NCI-H524 treated with DMSO at 0.1 percent for 48 hours (cell line): ENCODE measurements at regions not wholly inside any gene's neighbourhood (a gene's known extent, or its start where the extent isn't known, plus 50 kb on each side); places are given as distances from the start of the nearest gene placed in this dataset.
"Not testable (repeated sequence)": the region's sequence is repeated elsewhere in the genome, so short reads cannot be mapped to it uniquely, and the experiment has no call there.

Experiments used
- DNase-seq: peaks from one replicate; lab custom pipeline; 2025; lab: John Stamatoyannopoulos, UW

GRCh38 chr5:174916924-174917323, 192.5 kb downstream of the MSX2 start:
- not testable (repeated sequence) for DNase-seq

GRCh38 chr5:174916227-174916626, 191.8 kb downstream of the MSX2 start:
- no peak for DNase-seq

- DNase-seq = no peak
Measured at GRCh38 chr5:174911118-174911517, 186.7 kb downstream of the MSX2 start.

- peak; percentile 20 for DNase-seq
Measured at GRCh38 chr5:174910245-174910737, 185.9 kb downstream of the MSX2 start.

GRCh38 chr5:174903172-174903732, 178.9 kb downstream of the MSX2 start:
- DNase-seq = peak; percentile 55

- DNase-seq = no peak
Measured at GRCh38 chr5:174901336-174901735, 177.0 kb downstream of the MSX2 start.

GRCh38 chr5:174900240-174900865, 176.0 kb downstream of the MSX2 start:
- no peak for DNase-seq

- no peak for DNase-seq
Measured at GRCh38 chr5:174897281-174897950, 173.0 kb downstream of the MSX2 start.

- no peak for DNase-seq
Measured at GRCh38 chr5:174895360-174895759, 171.0 kb downstream of the MSX2 start.

- DNase-seq = no peak
Measured at GRCh38 chr5:174892742-174893141, 168.4 kb downstream of the MSX2 start.

GRCh38 chr5:174880412-174881200, 156.2 kb downstream of the MSX2 start:
- not testable (repeated sequence) for DNase-seq

- no peak for DNase-seq
Measured at GRCh38 chr5:174877987-174878386, 153.6 kb downstream of the MSX2 start.

- no peak for DNase-seq
Measured at GRCh38 chr5:174872271-174872670, 147.9 kb downstream of the MSX2 start.

GRCh38 chr5:174852143-174852542, 127.8 kb downstream of the MSX2 start:
- no peak for DNase-seq

GRCh38 chr5:174850565-174851169, 126.3 kb downstream of the MSX2 start:
- no peak for DNase-seq

GRCh38 chr5:174849426-174849825, 125.0 kb downstream of the MSX2 start:
- no peak for DNase-seq

GRCh38 chr5:174844971-174845370, 120.6 kb downstream of the MSX2 start:
- DNase-seq = no peak

GRCh38 chr5:174843263-174844250, 119.2 kb downstream of the MSX2 start:
- no peak for DNase-seq

GRCh38 chr5:174840435-174840834, 116.1 kb downstream of the MSX2 start:
- no peak for DNase-seq

GRCh38 chr5:174839196-174839595, 114.8 kb downstream of the MSX2 start:
- no peak for DNase-seq
